ENCODE measurements at regions not wholly inside any gene's neighbourhood (a gene's known extent, or its start where the extent isn't known, plus 50 kb on each side); places are given as distances from the start of the nearest gene placed in this dataset.
A peak's percentile ranks its signal among the peaks of the same experiment; 100 is the strongest.

- no peak for DNase-seq (ENCODE audit: low read depth in 2 of 2)
These were observed 340.8 kb upstream of the KLF6 start for GRCh38 chr10:4125776-4126175.

GRCh38 chr10:4121502-4122380 lies 336.7 kb upstream of the KLF6 start:
- DNase-seq (ENCODE audit: low read depth in 2 of 2) = peak in 1 of 2 donors; percentile 32

GRCh38 chr10:4120096-4120853 lies 335.3 kb upstream of the KLF6 start:
- DNase-seq (ENCODE audit: low read depth in 2 of 2) = no peak

DNA sequence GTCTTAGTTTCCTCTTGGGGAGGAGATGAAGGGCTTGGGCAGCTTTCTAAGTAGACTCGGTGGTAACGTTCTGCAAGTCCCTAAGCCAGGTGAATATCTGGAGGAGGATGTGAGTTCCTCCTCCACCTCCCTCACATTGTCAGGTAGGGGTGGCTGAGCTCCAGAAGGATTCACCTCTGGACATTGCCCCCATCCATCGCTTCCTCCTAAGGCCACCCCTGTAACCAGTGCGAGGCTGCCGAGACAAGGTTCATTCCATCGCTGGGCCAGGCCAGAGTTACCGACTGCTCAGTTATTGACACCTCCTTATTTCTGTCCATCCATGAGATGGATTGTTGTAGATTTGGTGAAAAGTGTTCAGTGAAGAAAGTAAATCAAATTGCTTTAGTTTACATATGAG lies 334.1 kb upstream of the KLF6 start:
- no peak for DNase-seq (ENCODE audit: low read depth in 2 of 2)

DNA sequence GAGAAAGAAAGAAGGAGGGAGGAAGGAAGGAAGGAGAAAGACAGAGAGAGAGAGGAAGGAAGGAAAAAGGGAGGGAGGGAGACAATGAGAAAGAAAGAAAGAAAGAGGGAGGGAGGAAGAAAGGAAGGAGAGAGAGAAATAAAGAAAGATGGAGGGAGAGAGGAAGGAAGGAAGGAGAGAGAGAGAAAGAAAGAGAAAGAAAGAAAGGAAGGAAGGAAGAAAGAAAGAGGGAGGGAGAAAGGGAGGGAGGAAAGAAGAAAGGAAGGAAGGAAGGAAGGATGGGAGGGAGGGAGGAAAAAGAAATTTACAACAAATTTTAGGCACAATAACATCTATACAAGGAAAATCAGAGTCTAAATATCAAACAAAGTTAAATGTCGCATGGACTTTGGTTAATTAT lies 332.6 kb upstream of the KLF6 start:
- DNase-seq (ENCODE audit: low read depth in 2 of 2) = no peak

GRCh38 chr10:4111643-4112042 lies 326.6 kb upstream of the KLF6 start:
- DNase-seq (ENCODE audit: low read depth in 2 of 2) = peak; percentile 32 to 44

DNA sequence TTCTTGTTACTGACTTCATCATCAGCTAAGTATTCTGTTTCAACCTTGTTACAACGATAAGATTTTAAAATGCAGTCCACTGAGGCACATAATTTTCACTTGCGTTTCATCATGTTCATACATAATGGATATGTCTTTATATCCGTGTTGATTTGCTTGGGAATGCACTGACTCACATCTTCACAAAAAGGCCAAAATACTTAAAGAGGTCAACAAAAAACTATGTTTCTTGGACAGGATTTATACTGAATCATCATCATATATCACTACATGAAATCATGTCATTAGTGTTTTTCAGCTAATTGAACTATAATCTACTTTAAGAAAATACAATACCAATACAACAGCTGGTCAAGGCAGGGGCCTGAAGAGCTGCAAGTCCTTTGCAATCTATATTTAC lies 324.5 kb upstream of the KLF6 start:
- no peak for DNase-seq (ENCODE audit: low read depth in 2 of 2)

GRCh38 chr10:4108693-4109092 lies 323.7 kb upstream of the KLF6 start:
- peak in 1 of 2 donors; percentile 74 for DNase-seq (ENCODE audit: low read depth in 2 of 2)

DNA sequence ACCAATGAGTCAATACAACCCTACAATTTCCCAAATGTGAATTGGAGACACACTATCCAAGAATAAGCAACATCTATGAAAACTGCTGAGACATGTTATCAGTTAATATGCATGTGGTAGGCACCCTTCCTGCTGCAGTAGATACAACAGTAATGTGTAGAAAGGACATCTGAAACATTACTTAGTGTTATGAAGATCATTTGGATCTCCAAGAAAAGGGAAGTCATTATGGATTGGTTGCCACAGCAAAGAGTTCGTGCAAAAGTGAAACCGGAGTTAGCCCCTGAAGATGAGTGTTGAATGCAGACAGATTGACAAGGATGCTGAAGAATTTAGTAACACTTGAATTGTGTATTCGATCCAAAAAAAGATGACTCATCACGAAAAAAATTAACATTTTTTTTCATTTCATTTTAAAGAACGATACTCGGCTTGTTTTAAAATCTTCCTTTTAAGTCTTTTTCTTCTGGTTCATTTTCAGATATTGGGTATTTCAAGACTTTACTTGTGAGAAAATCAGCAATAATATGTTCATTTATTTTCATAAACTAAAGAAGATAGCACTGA lies 322.4 kb upstream of the KLF6 start:
- no peak for DNase-seq (ENCODE audit: low read depth in 2 of 2)

- no peak for DNase-seq (ENCODE audit: low read depth in 2 of 2)
These were observed 318.6 kb upstream of the KLF6 start for GRCh38 chr10:4103603-4104002.

GRCh38 chr10:4102802-4103344 lies 317.9 kb upstream of the KLF6 start:
- DNase-seq (ENCODE audit: low read depth in 2 of 2) = peak in 1 of 2 donors; percentile 58

GRCh38 chr10:4101918-4102654 lies 317.1 kb upstream of the KLF6 start:
- DNase-seq (ENCODE audit: low read depth in 2 of 2) = no peak

DNA sequence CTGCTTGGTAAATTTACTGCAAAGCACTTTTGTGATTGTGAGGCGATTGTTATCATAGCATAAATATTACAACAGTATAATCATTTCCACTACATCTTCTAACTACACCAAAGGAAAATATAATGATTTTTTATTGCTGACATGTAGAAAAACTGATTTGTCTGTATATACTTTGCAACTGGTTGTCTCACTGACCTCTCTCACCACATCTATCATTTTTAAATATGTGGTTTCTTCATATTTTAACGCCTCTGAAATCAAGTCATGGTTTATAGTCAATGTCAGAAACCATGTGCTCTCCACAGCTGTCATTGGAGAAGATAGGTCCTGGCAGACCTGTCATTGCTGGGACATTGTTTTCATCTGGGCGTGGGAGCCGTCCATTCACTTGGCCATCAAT lies 315.4 kb upstream of the KLF6 start:
- DNase-seq (ENCODE audit: low read depth in 2 of 2) = no peak

DNA sequence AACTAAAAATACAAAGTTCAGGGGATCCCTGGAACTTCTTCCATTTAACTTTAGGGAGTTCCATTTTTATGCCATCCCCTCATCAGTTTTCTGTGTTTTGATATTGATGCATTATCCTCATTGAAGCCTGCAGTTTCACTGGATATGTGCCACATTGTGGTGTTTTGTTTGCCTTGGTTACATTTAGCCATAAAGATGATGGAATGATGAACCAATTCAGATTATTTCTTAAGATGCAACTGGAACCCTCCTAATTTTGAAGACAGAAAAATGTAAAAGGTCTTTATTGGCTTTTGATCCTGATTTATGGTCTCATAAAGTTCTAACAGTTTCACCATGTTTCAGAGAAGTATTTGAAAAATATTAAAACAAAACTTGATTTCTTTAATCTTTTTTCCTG lies 314.2 kb upstream of the KLF6 start:
- DNase-seq (ENCODE audit: low read depth in 2 of 2) = no peak

- DNase-seq (ENCODE audit: low read depth in 2 of 2) = no peak
These were observed 310.3 kb upstream of the KLF6 start for GRCh38 chr10:4095166-4095917.

DNA sequence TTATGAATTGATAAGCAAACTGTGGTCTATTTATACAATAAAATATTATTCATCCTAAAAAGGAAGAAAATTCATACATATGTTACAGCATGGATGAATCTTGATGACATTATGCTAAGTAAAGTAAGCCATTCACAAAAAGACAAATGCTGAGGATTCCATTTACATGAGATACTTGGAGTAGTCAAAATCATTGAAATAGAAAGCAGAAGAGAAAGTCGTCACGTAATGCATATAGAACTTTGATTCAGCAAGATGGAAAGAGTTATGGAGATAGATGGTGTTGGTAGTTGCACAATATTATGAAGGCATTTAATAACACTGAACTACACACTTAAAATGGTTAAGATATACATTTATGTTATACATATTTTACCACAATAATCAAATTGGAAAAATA lies 309.7 kb upstream of the KLF6 start:
- no peak for DNase-seq (ENCODE audit: low read depth in 2 of 2)

DNA sequence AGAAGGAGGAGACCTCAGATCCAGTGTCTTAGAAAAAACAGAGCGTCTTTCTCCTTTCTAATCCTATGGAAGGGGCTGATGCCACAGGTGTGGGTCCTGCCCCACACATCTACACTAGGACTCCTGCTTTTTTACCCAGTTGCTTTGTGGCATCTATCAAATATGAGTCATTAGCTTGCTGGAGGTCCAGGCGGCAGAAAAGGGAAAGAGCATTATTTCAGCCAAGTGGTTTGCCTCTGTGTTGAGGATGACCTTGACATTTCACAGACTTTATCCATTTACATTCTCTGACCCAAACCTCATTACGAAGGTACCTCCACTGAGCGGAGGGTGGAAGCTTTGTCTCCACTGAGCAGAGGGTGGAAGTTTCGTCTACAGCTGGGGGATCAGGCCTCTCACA lies 308.4 kb upstream of the KLF6 start:
- DNase-seq (ENCODE audit: low read depth in 2 of 2) = no peak

GRCh38 chr10:4088354-4089066 lies 303.5 kb upstream of the KLF6 start:
- no peak for DNase-seq (ENCODE audit: low read depth in 2 of 2)

- peak in 1 of 2 donors; percentile 67 for DNase-seq (ENCODE audit: low read depth in 2 of 2)
These were observed 301.3 kb upstream of the KLF6 start for GRCh38 chr10:4086131-4086898.

Measured in dermis microvascular lymphatic vessel endothelial cell (primary cell).